GM18858 (cell line): ENCODE measurements at regions not wholly inside any gene's neighbourhood (a gene's known extent, or its start where the extent isn't known, plus 50 kb on each side); places are given as distances from the start of the nearest gene placed in this dataset.

Experiments used
- ATAC-seq: cut with Tn5 transposase; IDR thresholded peaks from one replicate; pipeline ENCODE4 v1.9.1; 2021; ENCODE audit not compliant: unreplicated experiment

DNA sequence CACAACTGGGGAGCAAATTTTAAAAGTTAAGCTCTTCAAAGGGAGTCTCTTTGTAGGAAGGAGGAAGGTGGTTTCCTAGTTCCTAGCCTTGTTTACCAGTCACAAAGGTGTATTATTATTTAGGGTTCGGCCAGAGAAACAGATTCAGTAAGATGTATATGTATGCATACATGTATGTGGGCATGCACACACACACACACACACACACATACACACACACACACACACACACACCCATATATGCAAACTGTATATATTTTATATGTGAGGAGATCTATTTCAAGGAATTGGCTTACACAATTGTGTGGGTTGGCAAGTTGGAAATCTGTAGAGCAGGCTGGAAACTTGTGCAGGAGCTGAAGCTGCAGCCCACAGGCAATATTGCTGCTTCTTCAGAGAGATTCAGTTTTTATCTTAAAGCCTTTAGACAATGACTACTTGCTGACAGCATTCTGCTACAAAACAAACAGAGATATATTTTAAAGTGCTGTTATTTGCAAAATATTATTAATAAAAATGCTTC, 75.3 kb upstream of the DNAH5 start:
- ATAC-seq = no peak

DNA sequence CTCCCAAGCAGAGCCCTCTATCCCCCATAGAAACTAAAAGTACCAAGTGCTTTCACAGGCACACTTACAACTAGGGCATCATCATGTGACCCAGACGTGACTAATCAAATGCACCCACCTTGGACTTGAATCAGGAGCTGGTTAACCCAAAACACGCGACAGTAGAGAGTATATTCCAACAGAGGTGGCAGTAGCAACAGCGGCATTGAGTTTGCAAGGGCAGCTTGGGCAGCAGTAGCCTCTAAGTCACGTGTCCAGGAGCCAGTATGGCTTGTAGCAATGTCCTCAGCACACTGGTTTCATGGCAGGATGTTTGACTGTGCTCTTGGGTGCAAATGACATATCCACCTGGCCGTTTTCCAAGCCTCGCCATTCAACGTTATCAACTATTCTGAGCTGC, 73.4 kb upstream of the DNAH5 start:
- no peak for ATAC-seq

DNA sequence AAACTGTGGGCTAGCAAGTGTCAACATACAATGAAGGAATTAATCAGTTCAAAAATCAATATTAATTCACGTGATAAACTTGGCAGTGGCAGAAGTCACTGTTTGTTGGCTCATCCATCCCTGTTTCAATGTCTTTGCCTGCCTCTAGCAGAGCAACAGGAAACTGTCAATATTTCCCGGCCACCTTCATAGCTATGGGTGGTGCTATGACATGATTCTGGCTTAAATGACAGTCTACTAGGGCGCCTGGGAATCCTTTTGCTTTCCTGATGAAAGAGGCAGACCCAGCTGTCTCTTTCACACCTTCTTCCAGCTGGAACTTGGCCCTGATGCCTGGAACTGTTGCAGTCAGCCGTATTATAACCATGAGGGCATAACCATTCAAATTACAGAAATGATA, 72.1 kb upstream of the DNAH5 start:
- no peak for ATAC-seq

DNA sequence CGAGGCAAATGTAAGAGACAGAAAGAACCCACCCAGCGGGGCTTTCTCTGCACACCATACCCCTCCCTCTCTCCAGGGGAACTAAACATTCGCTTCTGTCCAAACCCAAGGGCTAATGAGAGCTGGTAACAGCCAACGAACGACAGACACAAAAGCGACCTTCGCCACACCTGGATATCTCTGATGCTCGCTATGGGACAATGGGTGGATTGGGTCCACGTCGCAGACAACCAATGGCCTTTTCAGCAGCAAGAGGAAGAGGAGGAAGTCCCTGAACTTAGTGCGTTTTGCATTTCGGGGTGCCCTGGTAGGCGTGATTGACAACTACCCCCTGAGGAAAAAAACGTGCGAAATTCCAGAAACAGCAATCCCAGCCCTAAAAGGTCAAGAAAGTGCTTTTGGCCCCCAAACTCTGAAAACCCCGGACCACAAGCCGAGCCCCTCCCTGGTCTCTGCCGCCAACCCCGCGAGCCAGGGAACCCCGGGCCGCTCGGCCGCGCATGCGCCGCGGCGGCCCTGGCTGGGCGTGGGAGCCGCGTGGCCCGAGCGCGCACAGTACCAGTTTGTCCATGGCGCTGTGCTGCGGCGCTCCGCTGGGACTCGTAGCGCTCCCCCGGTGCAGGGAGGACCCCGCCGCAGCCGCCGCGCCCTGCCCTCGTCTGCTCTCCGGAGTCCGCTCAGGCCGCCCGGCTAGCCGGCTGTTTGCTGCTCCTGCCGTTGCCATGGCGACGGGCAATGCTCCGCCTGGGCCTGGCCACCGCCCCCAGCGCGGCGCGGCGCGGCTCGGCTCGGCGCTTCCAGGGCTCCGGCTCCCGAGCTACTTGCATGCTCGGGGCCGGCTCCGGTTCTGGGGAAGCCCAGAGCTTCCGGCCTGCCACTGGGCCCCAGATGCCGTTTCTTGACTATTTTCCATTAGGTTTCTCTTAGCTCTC, 66.9 kb upstream of the DNAH5 start:
- peak; percentile 91 for ATAC-seq

DNA sequence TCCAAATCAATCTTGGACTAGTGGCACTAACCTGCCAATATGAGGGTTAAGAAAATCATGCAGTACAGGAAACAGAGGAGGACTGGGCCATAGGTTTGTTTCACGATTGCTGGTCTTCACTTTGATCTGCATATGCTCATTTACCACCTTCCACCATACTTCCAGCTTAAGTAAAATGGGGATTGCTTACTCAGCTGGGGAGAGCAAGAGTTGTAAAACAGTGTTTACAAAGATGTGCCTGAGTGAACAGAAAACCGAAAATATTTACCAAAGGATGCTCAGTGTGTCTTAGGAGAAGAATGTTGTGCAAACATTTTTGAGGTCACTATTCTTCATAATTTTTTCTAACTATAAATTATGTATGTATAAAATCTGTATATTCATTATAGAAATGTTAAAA, 65.1 kb upstream of the DNAH5 start:
- ATAC-seq = no peak

DNA sequence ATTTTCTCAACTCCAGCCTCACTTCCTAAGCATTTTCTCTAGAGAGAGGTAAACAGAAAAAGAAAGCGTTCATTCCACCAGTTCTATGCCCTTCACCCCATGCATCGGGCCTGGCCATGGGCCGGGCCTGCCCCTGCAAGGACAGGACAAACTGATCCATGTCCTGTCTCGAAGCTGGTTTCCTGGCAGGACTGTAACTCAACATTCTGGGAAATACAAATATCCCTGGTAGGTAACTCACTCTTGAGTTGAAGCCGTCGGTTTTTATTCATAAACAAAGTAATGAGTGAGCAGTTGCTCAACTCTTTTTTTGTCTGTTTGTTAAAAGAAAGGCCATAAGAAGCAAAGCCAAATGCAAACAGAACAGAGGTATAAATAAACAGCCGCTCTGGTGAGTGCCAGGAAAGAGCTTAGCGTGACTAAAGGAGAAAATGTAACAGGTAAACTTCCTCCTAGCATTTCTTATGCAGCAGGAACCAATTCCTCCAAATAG, 64.4 kb upstream of the DNAH5 start:
- no peak for ATAC-seq

DNA sequence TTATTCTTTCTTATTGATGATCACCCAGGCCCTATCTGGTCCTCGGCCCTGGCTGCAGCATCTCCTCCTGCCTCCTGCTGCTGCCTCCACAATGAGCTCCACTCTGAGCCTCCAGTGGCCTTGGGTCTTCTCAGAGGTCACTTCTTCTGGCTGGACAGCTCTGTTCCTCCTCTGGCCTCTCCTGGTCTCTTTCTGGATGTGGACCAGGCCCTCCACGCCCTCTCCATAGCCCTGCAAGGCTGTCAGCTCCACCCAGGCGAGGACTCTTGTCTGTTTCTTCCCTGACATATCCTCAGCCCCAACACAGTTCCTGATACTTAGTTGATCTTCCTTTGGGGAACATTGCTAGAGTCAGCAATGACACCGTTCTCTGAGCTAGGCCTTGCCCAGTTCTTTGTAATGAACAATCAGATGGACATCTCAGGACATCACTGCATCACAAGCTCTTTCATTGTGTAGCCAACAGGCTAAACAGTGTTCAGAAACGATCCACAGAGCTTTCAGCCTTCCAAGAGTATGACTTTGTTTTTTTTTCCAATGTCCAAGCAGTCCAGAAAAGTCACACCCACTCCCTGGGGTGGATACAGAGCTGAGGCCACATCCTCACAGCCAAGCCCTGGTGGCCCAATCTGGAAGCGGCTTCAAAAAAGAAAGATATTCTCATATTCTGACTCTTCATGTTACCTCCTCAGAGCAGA, 62.5 kb upstream of the DNAH5 start:
- ATAC-seq = no peak

DNA sequence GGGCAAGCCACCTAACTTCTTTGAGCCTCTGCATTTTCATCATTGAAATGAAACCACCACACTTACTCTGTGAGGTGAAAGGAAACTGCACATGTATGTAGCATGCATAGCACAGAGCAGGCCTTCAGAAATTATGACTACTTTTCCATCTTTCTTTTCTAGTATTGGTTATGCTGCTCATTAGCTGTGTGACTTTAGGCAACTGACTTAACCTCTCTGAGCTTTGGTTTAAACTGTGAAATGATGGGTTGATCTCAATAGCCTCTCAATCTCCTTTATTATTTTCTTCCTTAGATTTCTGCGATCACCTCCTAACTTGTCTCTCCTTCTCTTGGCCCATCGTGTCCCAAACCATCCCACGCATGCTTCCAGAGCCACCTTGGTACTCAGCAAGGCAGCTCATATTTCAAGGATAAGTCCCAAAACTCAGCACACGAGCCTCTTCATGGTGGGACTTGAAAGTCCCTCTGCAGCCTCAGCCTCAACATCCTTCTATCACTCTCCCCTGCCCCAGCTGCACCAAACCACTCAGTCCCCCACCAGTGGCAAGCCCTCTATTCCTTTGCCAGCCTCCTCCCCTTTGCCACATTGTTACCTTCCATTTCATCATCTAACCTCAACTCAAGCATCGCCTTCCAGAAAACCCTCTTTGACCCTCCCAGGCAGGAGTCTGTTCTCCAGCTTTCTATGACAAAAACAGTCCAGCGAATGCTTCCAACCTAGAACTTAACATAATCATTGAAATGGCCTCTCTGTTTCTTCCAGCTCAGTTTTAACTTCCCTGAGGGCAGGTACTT, 60.3 kb upstream of the DNAH5 start:
- no peak for ATAC-seq

DNA sequence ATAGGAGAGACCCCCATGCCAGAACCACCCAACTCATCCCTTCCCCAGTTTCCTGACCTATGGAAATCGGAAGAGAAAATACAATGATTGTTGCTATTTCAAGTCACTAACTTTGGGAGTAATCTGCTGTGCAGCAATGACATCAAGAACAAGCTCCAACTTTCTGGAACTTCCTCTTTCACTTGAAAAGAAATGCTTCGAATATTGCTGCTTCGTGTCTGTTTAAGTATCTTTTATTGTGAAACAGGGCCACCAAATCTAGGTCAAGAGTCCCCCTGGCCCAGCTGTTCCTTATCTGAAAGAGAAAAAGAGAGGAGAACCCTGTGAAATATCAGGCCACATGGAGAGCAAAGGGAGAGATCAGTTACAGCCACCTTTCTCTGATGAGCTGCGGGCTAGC, 59.4 kb upstream of the DNAH5 start:
- no peak for ATAC-seq

DNA sequence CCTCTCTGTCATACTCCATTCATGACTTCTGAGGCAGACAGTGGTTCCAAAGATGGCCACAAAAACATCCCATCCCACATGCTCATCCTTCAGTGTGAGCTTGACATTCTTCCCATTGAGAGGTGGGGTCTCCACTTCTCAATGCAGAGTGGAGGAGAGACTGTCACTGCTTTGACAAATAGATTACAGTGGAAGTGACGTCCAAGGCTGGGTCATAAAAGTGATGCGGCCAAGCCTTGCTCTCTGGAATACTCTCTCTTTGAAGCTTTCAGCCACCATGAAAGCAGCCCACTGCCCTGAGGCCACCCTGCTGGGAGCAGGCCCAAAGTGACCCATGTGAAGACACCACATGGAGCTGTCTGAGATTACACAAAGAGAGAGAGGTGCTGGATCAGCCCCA, 59.0 kb upstream of the DNAH5 start:
- ATAC-seq = no peak

DNA sequence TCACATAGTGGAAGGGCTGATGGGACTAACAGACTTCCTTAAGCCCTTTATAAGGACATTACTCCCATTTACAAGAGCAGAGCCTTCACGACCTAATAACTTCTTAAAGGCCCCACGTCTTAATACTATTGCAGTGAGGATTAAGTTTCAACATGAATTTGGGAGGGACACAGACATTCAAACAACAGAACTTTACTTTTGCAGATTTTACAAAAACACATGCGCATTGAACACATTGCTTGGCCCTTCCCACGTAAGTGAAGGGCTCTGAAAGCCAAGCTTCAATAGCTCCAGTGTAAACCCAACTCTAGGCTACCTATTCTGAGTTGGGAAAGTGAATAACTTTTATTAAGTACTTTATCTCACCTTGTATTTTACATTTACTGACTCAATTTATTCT, 53.8 kb upstream of the DNAH5 start:
- no peak for ATAC-seq

DNA sequence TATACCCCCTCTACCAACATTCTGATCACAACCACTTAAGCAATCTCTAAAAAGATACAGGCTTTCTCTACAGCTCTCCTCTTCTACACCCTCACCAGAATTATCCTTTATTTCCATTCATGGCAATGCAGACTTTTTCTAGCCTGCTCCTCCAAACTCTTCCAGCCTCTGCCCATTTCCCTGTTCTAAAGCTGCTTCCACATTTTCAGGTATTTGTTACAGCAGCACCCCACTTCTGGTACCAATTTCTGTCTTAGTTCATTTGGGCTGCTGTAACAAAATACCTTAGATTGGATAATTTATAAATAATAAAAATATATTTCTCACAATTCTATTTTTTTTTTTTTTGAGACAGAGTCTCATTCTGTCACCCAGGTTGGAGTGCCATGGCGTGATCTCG, 53.0 kb upstream of the DNAH5 start:
- no peak for ATAC-seq

DNA sequence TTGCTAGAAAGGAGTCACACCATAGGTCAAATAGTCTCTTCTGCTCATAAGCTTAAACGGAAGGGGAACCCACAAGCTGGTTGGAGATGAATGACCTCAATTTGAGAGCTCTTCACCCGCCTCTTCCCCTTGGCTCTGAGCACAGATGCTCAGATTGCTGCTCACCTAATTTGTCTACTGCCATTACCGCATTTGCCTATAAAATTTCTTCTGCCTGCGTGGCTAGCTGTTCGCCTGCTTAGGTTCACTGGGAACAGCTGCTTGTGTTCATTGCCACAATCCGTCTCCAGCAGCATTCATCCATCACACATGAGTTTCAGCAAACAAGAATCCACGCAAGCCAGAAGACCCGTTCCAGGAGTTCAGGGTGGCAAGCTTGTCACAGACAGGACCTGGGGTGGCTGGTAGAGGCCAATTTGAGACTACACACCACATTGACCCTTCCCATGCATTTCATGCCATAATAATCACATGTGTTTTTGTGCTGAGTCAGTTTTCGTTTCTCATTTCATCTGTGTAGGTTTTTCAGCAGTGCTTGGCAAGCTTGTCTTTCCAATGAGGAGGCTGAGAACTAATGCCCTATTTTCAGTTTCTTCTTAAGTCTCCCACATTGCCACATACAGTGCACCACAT, 50.2 kb upstream of the DNAH5 start:
- ATAC-seq = no peak
